HEK293T (cell line): ENCODE measurements at regions not wholly inside any gene's neighbourhood (a gene's known extent, or its start where the extent isn't known, plus 50 kb on each side); places are given as distances from the start of the nearest gene placed in this dataset.

Source experiments
- ARNT ChIP-seq: fragments of 450-650 bp; IDR thresholded peaks from 2 replicates; pipeline ENCODE4 v1.6.1; 2017; ENCODE audit warnings: mild to moderate bottlenecking
- ELF4 ChIP-seq: fragments of 450-650 bp; IDR thresholded peaks from 2 replicates; pipeline ENCODE4 v1.6.1; 2017; ENCODE audit warnings: antibody characterized with exemption
- LEF1 ChIP-seq: fragments of 450-650 bp; IDR thresholded peaks from 2 replicates; pipeline ENCODE4 v1.6.1; 2017; ENCODE audit warnings: mild to moderate bottlenecking, borderline replicate concordance
- NFRKB ChIP-seq: fragments of 450-650 bp; IDR thresholded peaks from 2 replicates; pipeline ENCODE4 v1.6.1; 2016; ENCODE audit warnings: mild to moderate bottlenecking, moderate library complexity

DNA sequence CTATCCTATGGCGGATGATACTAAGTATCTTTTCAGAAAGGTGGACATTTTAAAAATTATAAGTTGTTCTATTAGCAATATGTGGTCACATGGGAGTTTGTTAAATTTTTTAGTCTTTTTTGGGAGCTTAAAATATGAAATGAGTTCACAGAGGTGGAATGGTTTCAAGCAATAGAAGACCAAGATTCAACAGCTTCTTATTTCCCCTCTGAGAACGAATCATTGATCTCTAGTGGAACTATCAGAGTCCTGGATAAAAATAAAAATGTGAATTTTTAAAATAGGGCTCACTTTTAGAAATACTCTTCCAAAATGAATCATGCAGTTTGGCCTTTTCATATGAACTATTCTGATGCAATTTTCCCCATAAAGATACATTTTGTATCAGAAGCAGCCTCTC is 467.7 kb upstream of the KLF6 start:
- TF ChIP-seq LEF1 (no peak), ELF4 (no peak), NFRKB (no peak), ARNT (no peak)
